ENCODE measurements at regions not wholly inside any gene's neighbourhood (a gene's known extent, or its start where the extent isn't known, plus 50 kb on each side); places are given as distances from the start of the nearest gene placed in this dataset.

DNA sequence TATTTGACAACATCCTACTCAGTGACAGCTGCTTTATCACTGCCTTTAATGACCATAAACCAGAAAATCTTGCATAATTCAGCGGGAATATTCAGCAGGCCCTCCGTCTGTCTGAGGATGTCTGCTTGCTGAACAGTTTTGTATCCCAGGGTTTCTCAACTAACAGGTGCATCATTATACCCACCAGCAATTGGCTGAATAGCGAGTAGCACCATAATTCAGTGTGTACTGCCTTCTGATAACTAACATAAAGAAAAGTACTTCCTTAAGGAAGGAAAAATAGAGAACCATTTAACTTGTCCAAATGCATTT lies 680.1 kb downstream of the GALC start:
- TF ChIP-seq CTCF (IDR thresholded peaks at IDR 0.05; ENCODE audit: borderline replicate concordance, extremely low read depth, low read length, poor library complexity, severe bottlenecking), result no peak
- no peak for TF ChIP-seq EZH2 (IDR thresholded peaks at IDR 0.05; ENCODE audit: borderline replicate concordance, low read depth, low read length, severe bottlenecking)
